Body of pancreas (tissue), 4 donors: ENCODE measurements at regions not wholly inside any gene's neighbourhood (a gene's known extent, or its start where the extent isn't known, plus 50 kb on each side); places are given as distances from the start of the nearest gene placed in this dataset.

Experiments used
- POLR2A ChIP-seq, 3 donors: fragments of 450-650 bp; IDR thresholded peaks; one replicate each; pipeline ENCODE4 v1.6.1; 2016; ENCODE audit warnings: antibody characterized with exemption in 3 of 3, mild to moderate bottlenecking in 2 of 3
- TF ChIP-seq, protein P1 (sequence below), 7 experiments: fragments of 450-650 bp in 4 of 7; fragments of 200-600 bp in 3 of 7; sonication (generic) in 3 of 7; IDR thresholded peaks; one replicate each; pipeline ENCODE4 v1.5.1; 2016 to 2019; ENCODE audit warnings: antibody characterized with exemption in 7 of 7

DNA sequence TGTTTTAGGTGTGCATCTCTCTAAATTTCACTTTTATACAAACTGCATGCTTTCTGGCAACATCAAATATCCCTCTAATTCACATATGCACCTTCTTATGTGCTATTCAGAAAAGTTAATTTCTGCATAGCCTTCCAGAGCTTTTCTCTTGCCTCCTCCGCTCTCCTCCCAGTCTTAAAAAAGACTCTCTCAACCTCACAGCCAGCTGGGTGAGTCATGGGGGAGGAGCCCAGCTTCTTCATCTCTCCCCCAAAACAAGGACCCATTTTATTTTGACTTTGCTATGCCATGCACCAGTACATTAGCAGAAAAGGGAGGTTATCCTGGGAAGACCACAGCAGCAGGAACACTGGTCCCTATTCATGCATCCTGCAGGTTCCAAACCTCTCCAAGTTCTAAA is 234.4 kb downstream of the KCNA4 start:
- TF ChIP-seq, protein P1, sequence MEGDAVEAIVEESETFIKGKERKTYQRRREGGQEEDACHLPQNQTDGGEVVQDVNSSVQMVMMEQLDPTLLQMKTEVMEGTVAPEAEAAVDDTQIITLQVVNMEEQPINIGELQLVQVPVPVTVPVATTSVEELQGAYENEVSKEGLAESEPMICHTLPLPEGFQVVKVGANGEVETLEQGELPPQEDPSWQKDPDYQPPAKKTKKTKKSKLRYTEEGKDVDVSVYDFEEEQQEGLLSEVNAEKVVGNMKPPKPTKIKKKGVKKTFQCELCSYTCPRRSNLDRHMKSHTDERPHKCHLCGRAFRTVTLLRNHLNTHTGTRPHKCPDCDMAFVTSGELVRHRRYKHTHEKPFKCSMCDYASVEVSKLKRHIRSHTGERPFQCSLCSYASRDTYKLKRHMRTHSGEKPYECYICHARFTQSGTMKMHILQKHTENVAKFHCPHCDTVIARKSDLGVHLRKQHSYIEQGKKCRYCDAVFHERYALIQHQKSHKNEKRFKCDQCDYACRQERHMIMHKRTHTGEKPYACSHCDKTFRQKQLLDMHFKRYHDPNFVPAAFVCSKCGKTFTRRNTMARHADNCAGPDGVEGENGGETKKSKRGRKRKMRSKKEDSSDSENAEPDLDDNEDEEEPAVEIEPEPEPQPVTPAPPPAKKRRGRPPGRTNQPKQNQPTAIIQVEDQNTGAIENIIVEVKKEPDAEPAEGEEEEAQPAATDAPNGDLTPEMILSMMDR (IDR thresholded peaks at IDR 0.05), result no peak
- no peak for TF ChIP-seq POLR2A (IDR thresholded peaks at IDR 0.05)
